ENCODE measurements at regions not wholly inside any gene's neighbourhood (a gene's known extent, or its start where the extent isn't known, plus 50 kb on each side); places are given as distances from the start of the nearest gene placed in this dataset.

GRCh38 chr2:128445523-128445900, 126.8 kb upstream of the HS6ST1 start:
- TF ChIP-seq CTCF (IDR thresholded peaks at IDR 0.05; ENCODE audit: insufficient read depth, low read length, poor library complexity, severe bottlenecking) (no peak), EZH2phosphoT487 (conservative IDR thresholded peaks at IDR 0.05; ENCODE audit: low read length) (no peak)
